Choroid plexus epithelial cell (primary cell): ENCODE measurements at regions not wholly inside any gene's neighbourhood (a gene's known extent, or its start where the extent isn't known, plus 50 kb on each side); places are given as distances from the start of the nearest gene placed in this dataset.

Experiments
- DNase-seq: peaks from one replicate; pipeline ENCODE4 v3.0.0-alpha.2; 2010; ENCODE audit warnings: low read depth
- H3K4me3 ChIP-seq: 2 replicates; pipeline ENCODE4 v1.5.1; 2011; ENCODE audit warnings: low read depth, mild to moderate bottlenecking, control low read depth, low read length, moderate library complexity
- CTCF ChIP-seq: conservative IDR thresholded peaks from 2 replicates; pipeline ENCODE4 v1.5.1; 2011; ENCODE audit warnings: low read depth, mild to moderate bottlenecking, control low read depth, inconsistent platforms, low read length, moderate library complexity

- no peak for DNase-seq
- no peak overlapping the region for H3K4me3 ChIP-seq
- TF ChIP-seq CTCF: no peak
Observed at GRCh38 chr7:12967322-12967721, 279.9 kb downstream of the ARL4A start.

GRCh38 chr7:12968836-12969422 is 281.5 kb downstream of the ARL4A start:
- TF ChIP-seq CTCF: no peak
- H3K4me3 ChIP-seq: no peak overlapping the region
- DNase-seq: no peak

DNA sequence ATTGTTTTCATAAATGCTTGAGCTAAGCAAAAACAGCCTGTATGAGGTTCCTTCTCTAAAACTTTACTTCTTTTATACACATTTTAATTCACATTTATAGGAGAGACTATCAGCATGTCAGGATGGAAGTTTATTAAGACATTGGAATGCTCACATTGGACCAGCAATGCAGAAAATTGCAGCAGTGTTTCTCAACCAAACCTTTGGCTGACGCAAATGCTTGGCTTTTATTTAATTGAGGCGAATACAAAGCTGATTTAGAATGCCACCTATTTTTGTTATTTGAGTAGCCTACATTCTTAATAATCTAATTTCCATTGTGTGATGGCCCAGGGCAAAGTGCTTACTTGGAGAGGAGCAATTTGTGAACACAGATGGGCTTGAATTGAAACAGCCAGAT is 283.2 kb downstream of the ARL4A start:
- no peak for DNase-seq
- TF ChIP-seq CTCF: no peak
- no peak overlapping the region for H3K4me3 ChIP-seq

DNA sequence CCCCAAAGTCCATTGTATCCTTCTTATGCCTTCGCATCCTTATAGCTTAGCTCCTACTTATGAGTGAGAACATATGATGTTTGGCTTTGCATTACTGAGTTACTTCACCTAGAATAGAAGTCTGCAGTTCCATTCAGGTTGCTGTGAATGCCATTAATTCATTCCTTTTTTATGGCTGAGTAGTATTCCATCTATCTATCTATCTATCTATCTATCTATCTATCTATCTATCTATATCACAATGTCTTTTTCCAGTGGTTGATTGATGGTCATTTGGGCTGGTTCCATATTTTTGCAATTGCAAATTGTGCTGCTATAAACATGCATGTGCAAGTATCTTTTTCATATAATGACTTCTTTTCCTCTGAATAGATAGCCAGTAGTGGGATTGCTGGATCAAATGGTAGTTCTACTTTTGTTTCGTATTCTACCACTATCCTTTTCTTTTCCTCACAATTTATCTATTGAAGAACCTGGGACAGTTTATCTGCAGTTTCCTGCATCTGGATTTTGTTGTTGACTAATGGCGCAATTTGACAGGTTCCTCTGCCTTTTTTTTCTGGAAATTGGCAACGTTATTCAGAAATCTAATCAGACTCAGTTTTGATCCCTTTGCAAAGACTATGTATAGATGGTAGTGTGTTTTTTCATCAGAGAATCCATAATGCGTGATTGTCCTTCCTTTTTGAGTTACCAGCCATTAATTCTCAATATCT is 287.2 kb downstream of the ARL4A start:
- TF ChIP-seq CTCF: no peak
- no peak for DNase-seq
- no peak overlapping the region for H3K4me3 ChIP-seq

DNA sequence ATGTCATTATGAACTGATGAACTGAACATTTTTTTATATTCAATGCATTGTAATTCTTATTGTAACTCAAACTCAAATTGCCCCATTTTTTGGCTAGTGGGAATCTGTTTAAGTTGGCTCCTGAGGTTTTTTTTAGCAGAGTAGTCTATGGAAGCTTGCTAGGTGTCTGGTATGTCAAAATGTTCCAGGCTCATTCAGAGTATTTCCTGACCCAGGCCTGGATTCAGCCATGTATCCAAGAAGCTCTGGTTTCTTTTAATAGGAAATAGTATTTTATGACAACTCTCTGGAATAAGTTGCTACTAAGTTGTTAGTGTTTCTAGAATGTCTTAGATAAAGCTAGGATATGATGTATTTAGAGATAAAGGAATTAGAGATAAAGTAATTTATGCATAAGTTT is 288.0 kb downstream of the ARL4A start:
- DNase-seq: no peak
- TF ChIP-seq CTCF: no peak
- no peak overlapping the region for H3K4me3 ChIP-seq

DNA sequence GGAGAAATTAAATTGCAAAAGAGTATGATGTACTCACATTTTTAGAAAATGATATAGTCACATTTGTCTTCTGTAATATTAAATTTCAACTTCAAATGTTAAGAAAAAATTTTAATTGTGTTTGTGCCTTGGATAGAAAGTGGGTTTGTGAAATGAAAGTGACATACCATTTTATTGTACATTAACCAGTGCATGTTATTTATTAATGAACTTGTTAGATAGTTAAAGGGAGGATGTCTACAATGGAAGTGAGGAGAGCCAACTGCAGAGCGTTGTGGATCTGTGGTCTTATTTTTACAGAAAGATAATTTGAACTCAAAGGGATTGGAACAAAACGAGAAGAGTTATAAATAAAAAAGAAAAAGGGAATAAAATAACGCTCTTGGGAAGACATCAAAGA is 291.7 kb downstream of the ARL4A start:
- no peak overlapping the region for H3K4me3 ChIP-seq
- DNase-seq: no peak
- TF ChIP-seq CTCF: no peak

DNA sequence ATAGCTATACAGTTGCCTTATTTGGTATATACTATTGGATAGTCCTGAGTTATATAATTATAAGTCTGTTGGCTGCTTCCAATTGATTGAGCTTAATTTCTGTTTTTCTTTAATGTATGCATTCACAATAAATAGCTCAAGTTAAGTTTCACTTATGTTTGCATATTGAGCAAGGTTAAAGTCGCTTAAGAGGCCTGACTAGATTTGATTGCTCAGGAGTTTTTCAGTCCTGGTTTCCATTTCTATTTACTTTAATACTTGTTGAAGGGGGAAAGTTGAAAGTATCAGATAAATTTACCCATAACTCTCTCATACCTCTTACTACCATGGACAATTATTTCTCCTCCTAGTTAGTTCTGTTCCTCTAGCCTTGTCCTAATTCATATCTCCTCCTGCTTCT is 294.7 kb downstream of the ARL4A start:
- no peak overlapping the region for H3K4me3 ChIP-seq
- DNase-seq: no peak
- TF ChIP-seq CTCF: no peak
